Mucosa of stomach (tissue), 1 donor: ENCODE measurements at regions not wholly inside any gene's neighbourhood (a gene's known extent, or its start where the extent isn't known, plus 50 kb on each side); places are given as distances from the start of the nearest gene placed in this dataset.
"Not testable (repeated sequence)": the region's sequence is repeated elsewhere in the genome, so short reads cannot be mapped to it uniquely, and the experiment has no call there.

Experiments used
- H3K27me3 ChIP-seq: one replicate; pipeline ENCODE4 v1.7.0; 2013; ENCODE audit warnings: mild to moderate bottlenecking, low read length; ENCODE audit not compliant: control insufficient read depth, insufficient read depth
- H3K36me3 ChIP-seq: one replicate; pipeline ENCODE4 v1.7.0; 2013; ENCODE audit warnings: low read length; ENCODE audit not compliant: control insufficient read depth, insufficient read depth
- H3K4me1 ChIP-seq: one replicate; pipeline ENCODE4 v1.7.0; 2013; ENCODE audit warnings: mild to moderate bottlenecking, low read length; ENCODE audit not compliant: control insufficient read depth, insufficient read depth
- H3K4me3 ChIP-seq: one replicate; pipeline ENCODE4 v1.7.0; 2013; ENCODE audit warnings: low read length
- H3K9ac ChIP-seq: one replicate; pipeline ENCODE4 v1.7.0; 2013; ENCODE audit warnings: mild to moderate bottlenecking, low read length, moderate library complexity
- H3K9me3 ChIP-seq: one replicate; pipeline ENCODE4 v1.7.0; 2013; ENCODE audit warnings: mild to moderate bottlenecking, low read length, moderate library complexity; ENCODE audit not compliant: control insufficient read depth
- donor health status: Pancreatic carcinoma.

DNA sequence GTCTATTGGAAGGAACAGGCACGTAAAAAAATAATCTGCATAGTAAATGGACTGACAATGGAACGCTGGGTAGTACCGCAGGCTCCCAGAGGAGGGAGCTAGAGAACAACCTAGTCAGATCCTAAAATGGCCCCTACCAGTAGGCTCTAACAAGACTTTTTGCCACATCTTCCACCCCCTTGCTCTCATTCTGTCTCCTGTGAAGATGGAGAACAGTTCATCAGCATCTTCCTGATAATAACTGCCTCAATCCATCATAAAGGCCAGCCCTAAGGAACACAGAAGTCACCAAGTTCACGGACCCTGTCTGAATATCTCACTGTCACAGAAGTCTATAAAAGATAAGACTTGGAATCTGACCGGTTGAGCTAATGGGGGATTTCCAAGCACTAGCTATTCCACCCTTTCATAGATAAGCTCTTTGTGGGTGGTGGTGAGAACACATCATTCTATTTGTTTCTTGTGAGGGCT is 133.4 kb downstream of the SLC1A3 start:
- Histone ChIP-seq H3K27me3 (no peaks in the 10 kb centered on the region), H3K4me1 (peaks cover 42% of the 10 kb centered on the region), H3K36me3 (no peaks in the 10 kb centered on the region), H3K9me3 (no peaks in the 10 kb centered on the region), H3K9ac (no peak overlapping the region), H3K4me3 (no peak overlapping the region)

DNA sequence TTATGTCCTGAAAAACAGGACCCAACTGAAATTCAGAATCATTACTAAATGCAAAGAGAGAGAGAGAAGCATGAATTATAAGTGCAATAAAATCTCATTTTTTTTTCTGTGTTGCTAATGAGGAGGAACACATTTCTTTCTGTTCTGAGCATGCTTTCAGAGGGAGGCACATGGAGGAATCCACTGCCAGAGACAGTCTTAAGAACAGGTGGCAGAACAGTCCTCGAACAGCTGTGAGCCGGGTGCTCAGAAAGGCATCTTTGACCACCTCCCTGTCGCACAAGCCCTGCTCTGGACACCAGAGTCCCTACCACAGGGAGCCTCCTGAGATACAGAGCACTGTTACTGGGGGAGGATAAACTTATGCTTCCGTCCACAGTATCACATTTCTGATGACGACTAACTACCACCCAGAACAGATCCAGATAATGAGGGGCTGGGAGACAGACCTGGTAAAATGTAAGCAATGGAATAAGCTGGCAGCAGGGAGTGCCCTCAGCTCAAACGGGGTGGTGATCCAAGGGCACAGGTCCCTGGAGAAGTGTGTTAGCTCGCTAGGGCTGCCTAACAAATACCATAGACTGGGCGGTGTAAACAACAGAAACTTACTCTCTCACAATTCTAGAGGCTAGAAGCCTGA is 134.0 kb downstream of the SLC1A3 start:
- peaks cover 42% of the 10 kb centered on the region for H3K4me1 ChIP-seq
- H3K36me3 ChIP-seq = no peaks in the 10 kb centered on the region
- H3K4me3 ChIP-seq = peak overlapping the region; percentile 6
- H3K9ac ChIP-seq = no peak overlapping the region
- no peaks in the 10 kb centered on the region for H3K9me3 ChIP-seq
- no peaks in the 10 kb centered on the region for H3K27me3 ChIP-seq

DNA sequence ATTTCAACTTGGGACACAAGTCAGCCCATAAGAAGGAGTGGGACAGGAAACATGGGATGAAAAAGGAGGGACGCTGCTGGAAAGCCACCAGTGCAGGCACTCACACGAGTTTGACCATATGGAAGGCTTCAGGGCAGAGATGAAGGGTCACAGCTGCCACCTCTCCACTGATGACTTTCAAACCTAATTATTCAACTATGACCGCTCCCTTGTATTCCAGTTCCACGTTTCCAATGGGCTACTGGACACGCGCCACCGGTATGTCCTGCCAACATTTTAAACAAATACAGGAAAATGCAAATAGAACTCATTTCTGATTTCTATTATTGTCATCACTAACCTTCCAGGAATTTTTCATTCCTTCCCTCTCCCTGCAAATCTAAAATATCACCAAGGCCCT is 134.7 kb downstream of the SLC1A3 start:
- Histone ChIP-seq H3K4me3 (no peak overlapping the region), H3K27me3 (no peaks in the 10 kb centered on the region), H3K4me1 (peaks cover 47% of the 10 kb centered on the region), H3K36me3 (no peaks in the 10 kb centered on the region), H3K9ac (no peak overlapping the region), H3K9me3 (no peaks in the 10 kb centered on the region)

DNA sequence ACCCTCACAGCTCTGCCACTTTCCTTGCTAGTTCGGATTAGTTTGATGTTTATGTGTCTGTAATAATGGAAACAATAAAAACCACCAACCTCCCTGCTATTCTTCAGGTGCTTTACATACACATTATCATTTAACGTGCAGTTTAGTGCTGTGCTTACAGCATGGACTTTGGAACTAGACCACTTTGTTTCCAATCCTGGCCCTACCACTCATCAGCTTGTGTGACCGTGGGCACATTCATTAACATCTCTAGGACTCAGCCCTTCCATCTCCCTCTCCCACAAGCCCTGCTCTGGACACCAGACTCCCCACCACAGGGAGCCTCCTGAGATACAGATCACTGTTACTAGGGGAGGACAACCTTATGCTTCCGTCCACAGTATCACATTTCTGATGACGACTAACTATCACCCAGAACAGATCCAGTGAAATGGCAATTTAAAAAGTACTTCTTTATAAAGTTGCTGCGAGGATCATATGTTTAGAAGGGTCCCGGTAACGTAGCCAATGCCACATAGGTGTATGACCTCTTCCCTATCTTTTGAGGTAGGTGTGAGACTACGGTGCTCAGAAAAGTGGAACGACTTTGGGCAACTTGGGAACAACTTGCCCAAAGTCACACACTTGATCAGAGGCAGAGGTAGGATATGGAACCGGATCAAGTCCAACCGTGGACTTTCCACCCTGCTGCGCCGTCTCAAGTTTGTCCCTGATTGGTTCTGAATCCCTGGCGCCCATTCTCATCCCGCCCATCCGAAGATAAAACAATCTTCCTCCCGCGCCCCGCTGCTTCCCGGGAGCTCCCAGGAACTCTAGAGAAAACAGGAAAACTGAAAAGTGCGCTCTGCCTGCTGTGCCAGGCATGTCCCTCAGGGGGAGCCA is 132.4 kb upstream of the NIPBL start:
- no peaks in the 10 kb centered on the region for H3K27me3 ChIP-seq
- H3K4me1 ChIP-seq = peaks cover 44% of the 10 kb centered on the region
- H3K4me3 ChIP-seq = peak overlapping the region; percentile 78
- H3K9ac ChIP-seq = peak overlapping the region; percentile 83
- no peaks in the 10 kb centered on the region for H3K9me3 ChIP-seq
- H3K36me3 ChIP-seq = no peaks in the 10 kb centered on the region

DNA sequence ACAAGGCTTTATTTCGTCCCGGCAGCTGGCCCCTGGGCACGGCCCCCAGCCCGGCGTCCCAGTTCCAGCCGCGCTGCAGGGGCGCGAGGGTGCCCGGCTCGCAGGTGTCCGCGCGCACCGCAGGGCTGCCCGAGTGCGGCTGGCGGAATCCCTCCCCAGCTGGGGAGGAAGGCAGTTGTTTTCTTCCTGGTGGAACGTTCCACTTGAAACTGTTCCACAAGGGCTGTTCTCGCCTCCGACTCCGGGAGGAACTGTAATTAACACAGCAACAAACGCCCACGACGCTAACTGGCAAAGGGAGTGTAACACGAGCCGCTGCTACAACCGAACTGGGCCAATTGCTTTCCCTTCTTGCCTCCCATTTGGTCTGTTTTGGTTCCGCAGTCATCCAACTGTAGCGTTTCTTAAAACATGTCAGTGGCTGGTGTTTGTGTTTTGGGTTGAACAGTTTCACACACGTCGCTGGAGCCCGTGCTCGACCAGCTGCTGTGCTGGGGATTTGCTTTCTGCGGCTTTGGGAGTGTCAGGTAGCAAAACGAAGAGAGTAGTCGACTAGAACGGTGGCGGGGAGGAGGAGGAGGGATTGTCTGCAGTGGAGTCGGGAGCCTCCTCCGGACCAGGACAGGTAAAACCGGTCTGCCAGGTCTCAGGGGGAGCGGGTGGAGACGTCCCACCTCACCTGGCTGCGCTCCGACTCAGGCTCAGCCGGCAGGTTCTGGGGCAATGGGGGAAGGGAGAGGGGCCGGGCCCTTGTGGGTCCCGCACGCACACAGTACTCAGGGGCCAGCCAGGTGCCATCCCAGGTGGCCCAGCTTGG is 131.6 kb upstream of the NIPBL start:
- no peaks in the 10 kb centered on the region for H3K9me3 ChIP-seq
- no peaks in the 10 kb centered on the region for H3K27me3 ChIP-seq
- no peaks in the 10 kb centered on the region for H3K36me3 ChIP-seq
- peak overlapping the region; percentile 83 for H3K9ac ChIP-seq
- H3K4me3 ChIP-seq = peak overlapping the region; percentile 78
- H3K4me1 ChIP-seq = peaks cover 36% of the 10 kb centered on the region

DNA sequence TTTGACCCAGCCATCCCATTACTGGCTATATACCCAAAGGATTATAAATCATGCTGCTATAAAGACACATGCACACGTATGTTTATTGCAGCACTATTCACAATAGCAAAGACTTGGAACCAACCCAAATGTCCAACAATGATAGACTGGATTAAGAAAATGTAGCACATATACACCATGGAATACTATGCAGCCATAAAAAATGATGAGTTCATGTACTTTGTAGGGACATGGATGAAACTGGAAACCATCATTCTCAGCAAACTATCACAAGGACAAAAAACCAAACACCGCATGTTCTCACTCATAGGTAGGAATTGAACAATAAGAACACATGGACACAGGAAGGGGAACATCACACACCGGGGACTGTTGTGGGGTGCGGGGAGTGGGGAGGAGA is 128.8 kb upstream of the NIPBL start:
- not testable (repeated sequence) for H3K9ac ChIP-seq, H3K36me3 ChIP-seq

DNA sequence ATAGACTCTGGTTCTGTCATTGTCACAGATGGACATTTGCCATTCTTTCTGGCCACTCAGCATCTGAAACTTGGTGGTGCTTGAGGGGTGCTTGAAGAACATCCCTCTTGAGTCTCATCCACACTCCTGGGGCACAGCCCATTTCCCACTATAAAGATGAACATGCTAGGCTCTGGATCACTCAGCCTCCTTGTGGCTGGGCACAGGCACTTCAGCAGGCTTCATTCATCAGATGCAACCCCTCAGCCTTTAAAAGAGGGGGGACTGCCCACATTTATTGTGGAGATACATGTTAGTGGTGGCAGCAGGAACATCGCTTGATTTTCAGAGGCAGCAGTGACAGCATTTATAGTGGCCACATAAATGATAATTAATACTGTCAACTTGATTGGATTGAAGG is 124.7 kb upstream of the NIPBL start:
- Histone ChIP-seq H3K4me3 (no peak overlapping the region), H3K4me1 (peaks cover 12% of the 10 kb centered on the region), H3K9ac (no peak overlapping the region), H3K27me3 (no peaks in the 10 kb centered on the region), H3K36me3 (no peaks in the 10 kb centered on the region), H3K9me3 (no peaks in the 10 kb centered on the region)

More for the DNA sequence above, 128.8 kb upstream of the NIPBL start:
- H3K4me1 ChIP-seq = peaks cover 17% of the 10 kb centered on the region
- H3K9me3 ChIP-seq, H3K27me3 ChIP-seq, H3K4me3 ChIP-seq: not testable (repeated sequence)

DNA sequence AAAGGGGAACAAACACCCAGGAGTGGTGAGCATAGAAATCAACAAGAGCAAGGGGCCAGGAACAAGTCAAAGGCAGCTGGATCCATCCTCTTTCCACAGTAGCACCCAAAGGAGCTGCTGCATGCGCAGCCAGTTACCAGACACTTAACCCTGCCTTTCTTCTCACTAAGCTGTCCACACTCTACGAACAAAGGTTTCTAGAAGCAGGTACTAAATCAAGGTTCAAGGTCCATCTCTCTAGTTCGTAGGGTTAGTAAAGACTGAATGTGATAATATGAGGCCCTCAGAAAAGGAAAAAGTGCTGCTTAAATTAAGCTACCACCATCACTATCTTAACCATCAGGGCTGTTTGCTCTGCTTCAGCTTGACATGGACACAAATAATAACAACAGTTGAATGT is 121.2 kb upstream of the NIPBL start:
- H3K9me3 ChIP-seq = no peaks in the 10 kb centered on the region
- no peaks in the 10 kb centered on the region for H3K36me3 ChIP-seq
- peaks cover 12% of the 10 kb centered on the region for H3K4me1 ChIP-seq
- H3K27me3 ChIP-seq = no peaks in the 10 kb centered on the region
- no peak overlapping the region for H3K4me3 ChIP-seq
- H3K9ac ChIP-seq = no peak overlapping the region

DNA sequence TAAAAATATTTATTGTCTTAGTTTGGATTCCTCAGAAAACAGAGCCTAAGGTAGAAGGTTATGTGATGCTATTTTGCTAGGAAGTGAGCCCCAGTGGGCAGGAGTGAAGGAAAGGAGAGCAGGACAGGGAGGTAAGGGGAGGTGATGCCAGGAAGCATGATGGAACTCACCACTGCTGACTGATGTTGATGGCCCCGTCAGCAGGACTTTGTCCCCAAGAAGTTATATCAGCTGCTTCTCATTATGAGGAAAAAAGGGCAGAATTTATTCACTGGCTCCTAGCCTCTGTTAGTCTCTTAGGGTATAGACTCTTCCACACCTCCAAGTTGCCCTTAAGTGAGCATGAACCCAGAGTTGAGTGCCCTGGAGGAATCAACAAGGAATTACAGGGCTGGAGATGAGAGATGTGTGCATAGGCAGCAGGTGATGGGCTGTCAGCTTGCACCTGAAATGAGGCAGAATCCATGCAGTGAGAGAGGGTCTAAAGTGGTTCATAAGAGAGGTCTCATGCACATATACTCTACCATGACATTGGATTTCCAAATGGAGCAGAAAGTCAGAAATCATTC is 120.6 kb upstream of the NIPBL start:
- Histone ChIP-seq H3K4me1 (peaks cover 12% of the 10 kb centered on the region), H3K27me3 (no peaks in the 10 kb centered on the region), H3K9ac (no peak overlapping the region), H3K9me3 (no peaks in the 10 kb centered on the region), H3K4me3 (no peak overlapping the region), H3K36me3 (no peaks in the 10 kb centered on the region)

DNA sequence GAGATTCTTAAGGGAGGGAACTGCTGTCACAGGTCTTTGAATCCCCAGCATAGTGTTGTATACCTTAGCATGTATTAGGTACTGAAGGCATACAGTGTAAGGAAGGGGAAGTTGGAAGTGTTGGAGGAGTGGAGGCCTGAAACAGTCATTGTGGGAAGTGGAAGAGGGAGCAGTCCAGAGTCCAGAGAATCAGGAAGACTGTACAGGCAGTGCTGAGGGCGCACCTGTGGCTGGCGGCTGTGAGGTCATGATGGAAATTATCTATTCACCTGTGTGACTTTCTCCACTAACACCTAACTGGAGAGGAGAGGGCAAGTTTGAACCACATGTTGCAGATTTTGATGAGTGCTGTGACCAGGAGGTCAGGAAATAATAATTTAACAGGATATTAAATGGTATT is 119.7 kb upstream of the NIPBL start:
- Histone ChIP-seq H3K4me3 (no peak overlapping the region), H3K4me1 (peaks cover 12% of the 10 kb centered on the region), H3K36me3 (no peaks in the 10 kb centered on the region), H3K9ac (no peak overlapping the region), H3K27me3 (no peaks in the 10 kb centered on the region), H3K9me3 (no peaks in the 10 kb centered on the region)

DNA sequence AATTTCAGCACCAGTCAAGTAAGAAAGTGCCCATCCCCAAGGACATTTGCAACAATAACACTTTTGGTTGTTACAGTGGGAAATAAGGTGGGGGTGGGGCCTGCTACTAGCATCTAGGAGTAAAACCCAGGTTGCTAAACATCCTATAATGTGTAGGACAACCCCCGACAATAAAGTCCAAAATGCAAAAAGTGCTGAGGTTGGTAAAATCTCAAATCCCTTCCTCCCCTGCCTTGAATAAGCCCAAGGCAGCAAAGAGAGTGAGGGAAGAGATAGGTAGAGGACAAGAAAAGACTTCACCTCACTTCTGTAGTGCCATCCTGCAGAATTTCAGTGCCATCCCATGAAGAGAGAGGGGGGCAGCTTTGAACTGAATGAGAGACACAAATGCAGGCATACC is 117.5 kb upstream of the NIPBL start:
- Histone ChIP-seq H3K27me3 (no peaks in the 10 kb centered on the region), H3K4me1 (peaks cover 12% of the 10 kb centered on the region), H3K4me3 (no peak overlapping the region), H3K9ac (no peak overlapping the region), H3K9me3 (no peaks in the 10 kb centered on the region), H3K36me3 (no peaks in the 10 kb centered on the region)
